GM12892 (cell line): ENCODE measurements at regions not wholly inside any gene's neighbourhood (a gene's known extent, or its start where the extent isn't known, plus 50 kb on each side); places are given as distances from the start of the nearest gene placed in this dataset.

Source experiments
- POLR2A ChIP-seq: IDR thresholded peaks from 2 replicates; pipeline ENCODE4 v1.6.1; 2011; ENCODE audit warnings: low read depth, low read length, control low read depth
- POLR2AphosphoS5 ChIP-seq: IDR thresholded peaks from 2 replicates; pipeline ENCODE4 v1.6.1; 2011; ENCODE audit warnings: low read depth, low read length, control low read depth
- TAF1 ChIP-seq: IDR thresholded peaks from 2 replicates; pipeline ENCODE4 v1.6.1; 2011; ENCODE audit warnings: low read depth, mild to moderate bottlenecking, control low read depth, low read length, borderline replicate concordance

DNA sequence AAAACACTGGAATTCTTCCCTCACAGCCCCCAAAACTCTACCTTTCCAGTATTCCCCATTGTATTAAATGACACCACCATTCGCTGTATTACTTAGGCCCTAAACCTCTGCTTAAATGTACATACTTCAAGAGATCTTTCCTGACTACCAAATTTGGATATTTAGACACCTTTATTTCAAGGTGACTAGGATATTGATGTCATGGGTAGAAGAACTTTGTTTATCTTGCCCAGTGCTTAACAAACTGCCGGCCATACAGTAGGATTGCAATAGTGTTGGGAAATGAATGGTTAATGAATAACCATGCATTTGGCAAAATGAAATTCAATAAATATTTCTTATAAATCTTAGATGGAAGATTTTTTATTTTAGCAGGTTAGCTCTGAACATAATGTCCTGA, 86.2 kb upstream of the CA10 start:
- TF ChIP-seq POLR2A (no peak), TAF1 (no peak), POLR2AphosphoS5 (no peak)
